Dedifferentiated amniotic fluid mesenchymal stem cell (primary cell): ENCODE measurements at regions not wholly inside any gene's neighbourhood (a gene's known extent, or its start where the extent isn't known, plus 50 kb on each side); places are given as distances from the start of the nearest gene placed in this dataset.

Source experiments
- DNase-seq: peaks from one replicate; pipeline ENCODE4 v3.0.0-alpha.2; 2016; ENCODE audit errors: extremely low spot score

DNA sequence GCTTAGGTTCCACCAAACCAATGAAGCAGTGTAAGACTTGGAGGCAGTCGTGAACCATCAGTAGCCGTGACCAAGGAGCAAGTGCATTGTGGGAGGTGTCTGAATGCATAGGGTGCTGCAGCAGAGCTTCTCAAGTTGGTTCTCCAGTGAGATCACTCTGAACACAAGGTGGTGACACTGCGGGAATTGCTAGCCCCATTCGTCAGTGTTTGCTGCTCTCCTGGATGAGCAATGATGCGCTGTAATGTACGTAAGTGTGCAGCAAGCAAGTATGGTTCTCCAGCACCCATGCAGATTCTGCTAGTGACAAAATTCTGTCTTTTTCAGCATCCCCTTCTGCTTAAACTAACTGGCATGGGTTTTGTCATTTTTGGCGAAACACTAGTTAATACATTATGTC, 97.6 kb upstream of the HTR2A start:
- DNase-seq, result no peak

DNA sequence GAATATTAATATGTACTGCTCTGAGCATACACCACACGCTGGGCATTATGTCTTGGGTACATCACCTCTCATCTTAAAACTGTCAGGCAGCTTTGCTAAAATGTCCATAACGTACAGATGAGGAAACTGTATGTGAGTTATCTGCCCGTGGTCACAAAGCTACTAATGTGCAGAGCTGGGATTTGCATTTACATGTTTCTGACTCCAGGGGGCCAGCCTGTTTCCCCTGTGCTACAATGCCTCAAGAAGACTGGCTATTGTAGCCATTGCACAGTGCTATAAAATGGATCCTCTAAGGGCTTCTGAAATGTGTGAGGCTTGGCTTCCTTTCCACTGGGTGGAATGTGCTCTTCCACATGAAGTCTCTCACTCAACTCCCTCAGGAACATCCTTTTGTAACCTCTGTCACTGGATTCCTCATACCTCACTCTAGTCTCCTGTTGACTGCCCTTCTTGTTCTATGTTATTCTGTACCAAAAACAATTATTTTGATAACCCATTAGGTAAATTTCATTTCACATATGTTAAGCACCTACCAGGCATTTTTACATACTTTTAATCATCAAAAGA, 95.6 kb upstream of the HTR2A start:
- no peak for DNase-seq

DNA sequence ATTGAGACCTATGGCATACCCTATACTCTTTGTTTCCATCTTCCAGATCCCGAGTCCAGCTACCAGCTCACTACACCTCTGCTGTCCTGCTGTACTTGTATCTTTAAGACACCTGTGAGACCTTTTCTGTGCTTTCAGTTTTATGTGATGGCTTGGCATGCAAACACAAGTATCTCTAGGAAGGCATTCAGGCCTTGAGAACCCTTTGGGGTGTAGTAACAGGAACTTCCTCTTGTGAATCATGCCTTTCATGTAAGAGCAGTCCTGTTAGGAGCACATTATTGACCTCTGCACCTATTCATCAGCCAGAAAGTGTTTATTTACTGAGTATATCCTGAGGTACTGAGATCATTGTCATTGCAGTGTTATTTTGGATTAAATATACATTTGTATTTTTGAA, 87.0 kb upstream of the HTR2A start:
- no peak for DNase-seq

DNA sequence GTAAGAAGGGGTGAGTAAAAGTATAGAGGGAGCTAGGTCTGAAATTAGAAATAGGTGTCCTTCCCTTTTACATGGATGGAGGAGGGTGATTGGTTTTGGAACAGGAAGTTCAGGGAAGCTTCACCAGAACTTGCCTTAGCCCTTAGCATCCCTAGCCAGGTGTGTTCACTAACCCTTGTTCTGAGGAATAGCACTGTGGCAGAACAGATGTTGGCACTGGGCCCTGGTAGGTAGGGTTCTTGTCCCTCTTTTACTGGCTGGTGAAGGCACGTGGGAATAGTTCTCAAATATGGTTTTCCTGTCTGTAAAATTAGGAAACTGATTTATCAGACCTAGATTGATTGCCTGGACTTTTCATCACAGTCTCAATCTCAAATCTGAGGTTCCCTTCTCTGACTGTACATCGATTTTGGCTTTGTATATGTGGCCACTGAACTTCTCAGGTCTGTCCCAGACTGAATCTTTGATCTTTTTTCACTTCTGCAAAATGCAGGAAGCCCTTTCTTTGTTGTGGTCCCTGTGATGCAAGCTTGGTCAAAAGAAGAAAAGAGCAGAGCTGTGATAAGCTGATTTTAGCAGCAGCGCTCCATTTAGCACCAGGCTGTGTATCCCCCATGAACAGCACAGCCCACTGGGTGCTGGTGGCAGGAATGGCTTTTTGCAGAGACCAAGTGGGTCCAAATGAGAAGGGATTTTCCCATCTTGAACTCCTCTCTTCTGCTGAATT, 86.2 kb upstream of the HTR2A start:
- DNase-seq, result no peak

DNA sequence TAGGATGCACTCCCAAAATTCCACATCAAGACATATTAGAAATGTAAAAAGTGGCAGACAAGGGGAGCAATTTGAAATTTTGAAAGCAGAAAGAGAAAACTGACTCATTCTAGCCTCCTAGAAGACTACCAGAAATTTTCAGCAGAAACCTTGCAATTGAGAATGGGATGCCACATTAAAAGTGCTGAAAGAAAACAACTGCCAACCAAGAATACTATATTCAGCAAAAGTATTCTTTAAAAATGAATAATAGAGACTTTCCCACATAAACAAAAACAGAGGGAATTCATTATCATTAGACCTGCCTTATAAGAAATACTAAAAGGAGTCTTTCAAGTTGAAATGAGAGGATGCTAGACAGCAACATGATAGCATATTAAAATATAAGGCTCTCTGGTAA, 78.3 kb upstream of the HTR2A start:
- DNase-seq, result no peak

DNA sequence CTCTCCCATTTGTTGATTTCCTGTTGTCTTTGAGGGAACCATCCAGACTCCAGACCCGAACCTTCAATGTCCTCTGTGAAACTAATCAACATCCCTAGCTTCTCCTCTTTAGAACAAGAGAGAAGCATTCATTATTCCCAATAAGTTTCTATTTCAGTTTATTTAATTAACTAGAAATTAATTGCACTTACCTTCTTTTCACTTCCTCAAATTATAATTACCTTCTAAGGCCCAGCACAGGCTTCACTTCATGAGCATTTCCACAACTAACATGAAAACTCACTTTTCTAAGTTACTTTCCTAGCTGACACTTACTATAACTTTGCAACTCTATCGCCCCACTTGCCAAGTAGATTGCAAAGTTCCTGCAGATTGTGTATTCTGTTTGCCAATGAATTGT, 71.6 kb upstream of the HTR2A start:
- DNase-seq, result no peak

DNA sequence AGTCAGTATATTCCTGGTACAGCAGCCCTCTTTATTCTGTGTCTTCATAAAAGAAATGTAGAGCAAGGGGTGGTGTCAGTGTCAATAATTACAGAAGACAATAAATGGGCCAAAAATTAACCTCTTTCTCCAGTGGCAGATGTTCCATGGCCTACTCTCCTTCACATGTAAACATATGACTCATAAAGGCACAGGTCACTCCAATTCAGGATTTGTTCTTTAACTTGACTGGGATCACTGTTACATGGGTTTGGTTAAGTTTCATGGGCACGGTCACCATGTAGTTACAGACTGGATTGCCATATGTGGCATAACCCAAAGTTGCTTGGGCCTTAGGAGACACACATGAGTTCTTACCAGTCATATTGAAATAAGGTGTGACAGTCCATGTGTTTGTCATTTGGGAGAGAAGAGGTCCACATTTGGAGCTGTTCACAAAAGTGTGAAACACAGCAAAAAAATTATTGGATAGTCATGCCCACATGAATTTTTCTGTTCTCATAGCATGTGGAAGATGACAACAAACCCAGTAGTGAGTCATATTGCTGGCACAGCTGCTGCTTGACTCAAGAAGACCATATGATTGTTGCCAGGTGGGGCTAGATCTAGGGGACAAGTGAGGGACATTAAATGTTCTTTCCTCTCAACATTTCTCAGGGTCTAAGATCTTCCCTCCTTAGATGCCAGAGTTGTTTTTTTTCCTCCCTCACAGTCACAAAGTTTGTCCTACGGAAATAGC, 68.1 kb upstream of the HTR2A start:
- no peak for DNase-seq

DNA sequence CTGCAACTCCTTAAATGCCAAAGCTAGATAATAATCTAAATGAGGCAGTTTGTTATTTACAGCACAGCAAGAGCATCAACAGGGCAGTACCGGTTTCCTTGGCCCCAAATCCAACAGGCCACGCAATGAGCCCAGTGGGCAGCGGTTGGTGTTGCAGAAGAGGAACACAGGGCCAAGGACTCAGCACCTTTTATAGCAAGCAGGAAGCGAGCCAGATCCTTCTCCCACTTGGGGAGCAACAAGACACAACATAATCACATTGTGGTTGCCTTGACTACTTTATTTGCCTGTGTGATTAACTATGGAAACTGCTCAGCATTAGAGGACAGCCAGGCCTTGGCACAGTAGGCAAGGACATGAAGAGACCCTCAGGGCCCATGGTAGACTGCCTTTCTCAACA, 67.1 kb upstream of the HTR2A start:
- no peak for DNase-seq

DNA sequence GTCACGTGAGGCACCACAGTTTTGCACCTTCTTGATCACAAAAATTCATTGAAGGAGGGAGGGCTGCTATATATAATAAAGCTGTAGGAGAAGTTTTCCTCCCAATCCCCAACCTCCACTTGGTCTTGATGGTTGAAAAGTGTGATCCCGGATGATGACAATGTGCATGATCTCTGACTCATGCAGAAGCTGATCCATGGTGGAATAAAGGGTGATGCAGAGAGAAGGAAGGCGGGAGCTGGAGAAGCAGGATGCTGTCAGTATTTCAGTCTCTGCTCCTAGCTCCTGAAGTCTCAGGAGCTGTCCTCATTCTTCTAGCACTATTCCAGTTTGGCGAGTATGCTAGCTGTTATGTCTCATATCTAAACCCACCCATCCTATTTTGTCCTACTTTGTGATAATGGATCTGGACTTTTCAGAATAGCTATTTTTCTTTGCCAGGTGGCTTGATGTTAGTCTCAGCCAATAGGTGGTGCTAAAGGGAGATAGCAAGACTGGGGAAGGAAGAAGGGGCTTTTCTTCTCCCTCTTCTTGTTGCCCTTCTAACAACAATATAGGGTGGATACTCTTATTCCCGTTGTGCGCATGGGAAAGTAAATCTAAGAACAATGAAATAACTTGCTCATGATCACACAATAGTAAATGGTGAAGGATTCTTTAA, 65.6 kb upstream of the HTR2A start:
- DNase-seq, result no peak

DNA sequence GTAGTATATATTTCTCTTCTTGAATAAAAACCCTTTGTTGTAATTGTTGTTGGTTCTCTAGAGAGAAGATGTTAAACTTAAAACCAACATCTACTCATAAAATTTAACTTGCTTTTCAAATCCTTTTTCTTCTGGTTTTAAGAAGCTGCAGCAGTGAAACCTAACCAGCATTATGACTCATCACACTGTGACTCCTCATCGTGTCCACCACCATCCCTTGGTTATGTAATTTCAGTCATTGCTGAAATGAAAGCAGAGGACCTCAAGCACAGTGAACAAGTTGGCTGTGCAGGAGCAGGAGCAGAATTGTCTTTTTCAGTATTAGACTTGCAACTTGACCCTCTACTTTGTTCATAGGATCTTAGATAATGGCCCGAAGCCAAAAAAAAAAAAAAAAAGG, 64.9 kb upstream of the HTR2A start:
- peak; percentile 41 for DNase-seq

DNA sequence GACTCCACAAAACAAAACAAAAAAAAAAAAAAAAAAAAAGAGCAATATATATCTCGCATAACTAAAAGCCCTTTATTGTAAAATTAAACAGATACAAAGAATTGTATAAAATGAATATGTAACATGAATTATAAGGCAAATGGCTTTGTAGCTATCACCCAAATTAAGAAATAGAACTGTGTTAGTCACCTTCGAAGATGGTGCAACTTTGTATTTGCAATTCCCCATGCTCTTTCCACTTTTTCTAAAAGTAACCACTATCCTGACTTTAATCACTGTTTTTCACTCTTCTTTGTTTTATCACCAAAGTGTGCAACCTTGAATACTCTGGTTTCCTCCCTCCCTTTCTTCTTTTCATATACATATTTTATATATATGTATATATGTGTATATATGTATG, 57.1 kb upstream of the HTR2A start:
- DNase-seq, result no peak

DNA sequence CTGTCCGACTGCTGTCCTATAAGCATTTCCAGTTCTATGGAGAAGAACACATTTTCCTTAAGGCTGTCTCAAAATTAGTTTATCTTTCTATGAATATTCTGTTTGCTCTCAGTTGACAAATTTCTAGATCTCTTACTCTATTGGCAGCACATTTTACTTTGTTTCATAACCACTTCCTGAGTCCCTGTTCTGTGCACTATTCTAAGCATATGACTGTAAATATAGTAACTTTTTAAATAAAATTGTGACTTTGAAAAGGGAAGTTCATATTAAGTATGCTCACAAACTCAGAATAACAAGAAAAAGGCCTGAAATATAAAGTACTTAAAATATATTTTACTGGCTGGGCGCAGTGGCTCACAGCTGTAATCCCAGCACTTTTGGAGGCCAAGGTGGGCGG, 56.5 kb upstream of the HTR2A start:
- no peak for DNase-seq

DNA sequence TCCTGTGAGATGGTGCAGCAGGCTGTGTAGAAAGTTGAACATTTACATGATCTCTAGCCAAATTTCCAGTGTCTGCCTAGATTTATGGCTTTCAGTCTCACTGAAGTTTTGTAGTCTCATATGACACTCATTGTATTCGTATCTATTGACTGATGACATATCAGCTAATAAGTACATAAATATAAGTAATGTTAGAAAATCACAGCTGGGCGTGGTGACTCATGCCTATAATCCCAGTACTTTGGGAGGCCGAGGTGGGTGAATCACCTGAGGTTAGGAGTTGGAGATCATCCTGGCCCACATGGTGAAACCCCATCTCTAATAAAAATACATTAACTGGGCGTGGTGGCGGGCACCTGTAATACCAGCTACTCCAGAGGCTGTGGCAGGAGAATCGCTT, 54.7 kb upstream of the HTR2A start:
- DNase-seq, result no peak

DNA sequence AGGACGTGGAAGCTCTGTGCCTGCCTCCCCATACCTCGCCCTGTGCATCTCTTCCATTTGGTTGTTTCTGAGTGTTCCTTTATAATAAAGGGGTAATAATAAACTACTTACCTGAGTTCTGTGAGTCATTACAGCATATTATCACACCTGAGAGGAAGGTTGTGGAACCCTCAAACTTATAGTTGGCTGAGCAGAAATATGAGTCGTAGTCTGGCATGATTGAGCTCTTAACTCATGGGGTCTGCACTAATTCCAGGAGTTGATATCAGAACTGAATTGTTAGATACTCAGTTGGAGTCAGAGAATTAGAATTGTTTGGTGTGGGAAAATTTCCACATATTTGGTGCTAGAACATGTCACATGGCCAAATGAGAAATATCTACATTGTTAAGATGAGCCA, 52.4 kb upstream of the HTR2A start:
- DNase-seq, result no peak

DNA sequence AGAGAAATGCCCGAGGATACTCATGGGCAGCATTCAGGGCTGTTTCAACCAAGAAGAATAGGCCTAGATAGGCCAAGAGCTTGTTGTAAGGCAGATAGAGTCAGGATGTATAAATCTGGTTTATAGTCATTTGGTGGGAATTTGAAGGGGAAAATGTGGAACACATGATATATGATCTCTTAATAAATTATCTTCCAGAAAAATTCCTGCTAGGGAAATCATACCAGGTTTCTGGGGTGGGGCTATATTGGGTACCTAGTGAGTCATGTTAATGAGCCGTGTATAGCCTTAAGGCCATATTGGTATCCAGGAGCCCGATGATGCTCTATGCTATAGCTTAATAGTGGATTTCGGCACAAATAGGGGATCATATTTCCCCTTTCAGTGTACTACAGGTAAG, 51.5 kb upstream of the HTR2A start:
- no peak for DNase-seq

DNA sequence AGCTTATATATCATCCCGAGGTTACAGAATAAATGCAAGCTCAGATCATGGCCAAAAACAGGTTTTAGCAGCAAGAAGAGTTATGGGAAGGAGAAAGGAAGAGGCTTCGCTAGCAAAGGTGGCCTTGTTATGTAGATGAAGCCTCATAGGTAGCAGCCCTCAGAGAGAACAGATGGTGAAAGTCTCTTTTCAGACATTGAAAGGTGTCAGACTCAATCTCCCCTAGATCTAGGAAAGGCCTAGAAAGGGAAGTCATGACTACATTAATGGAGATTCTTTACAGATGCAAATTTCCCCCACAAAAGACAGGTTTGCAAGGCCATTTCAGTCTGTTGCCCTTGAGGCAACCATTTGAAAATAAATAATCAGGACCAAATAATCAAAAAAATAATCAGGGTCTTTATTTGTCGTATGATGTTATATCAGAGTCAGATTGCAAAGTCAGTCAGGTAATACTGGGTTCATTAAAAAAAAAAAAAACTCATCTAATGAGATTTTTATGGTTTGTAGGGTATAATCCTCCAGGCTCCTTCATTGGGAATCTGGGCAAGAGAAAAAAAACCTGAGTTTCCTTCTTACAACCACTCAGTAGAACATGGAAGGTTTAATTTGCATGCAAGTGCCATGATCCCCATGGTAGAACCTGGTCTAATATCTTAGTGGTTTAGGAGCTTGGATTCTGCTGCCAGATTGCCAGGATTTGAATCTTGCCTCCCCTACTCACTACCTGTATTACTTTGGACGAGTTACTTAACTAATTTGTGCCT, 50.8 kb upstream of the HTR2A start:
- DNase-seq, result no peak
